ENCODE measurements at regions not wholly inside any gene's neighbourhood (a gene's known extent, or its start where the extent isn't known, plus 50 kb on each side); places are given as distances from the start of the nearest gene placed in this dataset.
A peak's percentile ranks its signal among the peaks of the same experiment; 100 is the strongest.
"Not testable (repeated sequence)": the region's sequence is repeated elsewhere in the genome, so short reads cannot be mapped to it uniquely, and the experiment has no call there.

DNA sequence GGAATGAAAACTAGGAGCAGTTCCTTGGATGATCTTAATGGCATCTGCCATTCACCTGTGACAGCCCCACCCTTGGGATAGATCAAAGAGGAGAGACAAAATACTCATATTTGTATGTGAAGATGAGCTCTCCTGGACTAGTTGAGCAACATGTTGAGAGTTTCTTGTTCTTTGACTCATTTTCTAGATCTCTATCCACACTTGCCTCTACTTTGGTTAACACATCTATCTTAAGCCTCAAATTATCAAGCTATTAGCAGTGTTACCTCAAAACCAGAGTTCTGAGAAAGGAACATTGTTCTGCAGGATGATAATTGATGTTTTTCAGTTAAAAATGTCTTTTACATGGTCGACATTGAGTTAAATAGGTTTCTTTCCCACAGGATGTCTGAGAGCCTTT is 94.2 kb upstream of the TEX13D start:
- DNase-seq: no peak

DNA sequence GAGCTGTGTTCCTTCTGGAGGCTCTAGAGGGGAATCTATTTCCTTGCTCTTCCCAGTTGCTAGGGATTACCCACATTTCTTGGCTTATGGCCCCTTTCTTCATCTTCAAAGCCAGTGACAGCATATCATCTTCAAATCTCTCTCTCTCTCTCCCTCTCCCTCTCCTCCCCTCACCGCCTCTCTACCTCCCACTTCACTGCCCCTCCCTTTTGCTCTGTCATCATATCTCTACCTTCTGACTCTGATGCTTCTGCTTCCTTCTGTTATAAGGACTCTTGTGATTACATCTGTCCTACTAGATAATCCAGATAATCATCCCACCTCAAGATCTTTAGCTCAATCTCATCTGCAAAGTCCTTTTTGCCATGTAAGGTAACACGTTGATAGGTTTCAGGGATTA is 93.1 kb upstream of the TEX13D start:
- DNase-seq: no peak

DNA sequence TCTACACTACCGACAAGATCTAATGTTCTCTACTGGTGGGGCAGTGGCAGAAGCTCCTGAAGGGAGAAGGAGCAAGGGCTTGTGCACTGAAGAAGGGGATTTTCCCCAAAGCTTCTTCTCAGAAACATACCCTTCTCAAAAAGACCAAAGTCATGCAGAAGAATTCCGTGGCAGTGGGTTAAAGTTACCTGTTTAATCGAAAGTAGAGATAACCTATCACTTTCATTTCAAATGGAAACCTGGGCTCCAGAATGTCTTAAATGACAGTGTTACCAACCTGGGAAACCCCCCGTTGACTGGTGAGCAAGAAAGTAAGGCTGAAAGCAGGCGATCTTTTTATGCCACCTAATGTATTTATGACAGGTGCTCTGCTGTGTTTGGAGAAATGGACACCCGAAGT is 92.5 kb upstream of the TEX13D start:
- no peak for DNase-seq

DNA sequence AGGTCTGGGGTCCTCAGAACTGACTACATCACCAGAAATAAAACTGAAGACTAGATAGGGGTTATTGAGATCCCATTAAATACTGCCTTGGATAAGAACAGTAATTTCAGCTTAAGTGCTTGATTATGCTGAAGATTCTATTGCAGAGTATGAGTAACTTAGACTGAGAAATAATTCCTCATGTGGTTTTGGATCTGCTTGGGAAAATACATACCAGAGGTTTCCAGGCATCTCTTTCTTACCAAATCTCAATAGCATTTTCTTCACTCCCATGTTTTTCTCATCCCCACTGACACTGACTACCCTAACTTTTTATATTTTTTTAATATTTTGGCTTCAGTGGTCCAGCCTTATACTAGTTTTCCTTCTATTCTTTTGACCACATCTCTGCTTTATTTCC is 92.0 kb upstream of the TEX13D start:
- no peak for DNase-seq

DNA sequence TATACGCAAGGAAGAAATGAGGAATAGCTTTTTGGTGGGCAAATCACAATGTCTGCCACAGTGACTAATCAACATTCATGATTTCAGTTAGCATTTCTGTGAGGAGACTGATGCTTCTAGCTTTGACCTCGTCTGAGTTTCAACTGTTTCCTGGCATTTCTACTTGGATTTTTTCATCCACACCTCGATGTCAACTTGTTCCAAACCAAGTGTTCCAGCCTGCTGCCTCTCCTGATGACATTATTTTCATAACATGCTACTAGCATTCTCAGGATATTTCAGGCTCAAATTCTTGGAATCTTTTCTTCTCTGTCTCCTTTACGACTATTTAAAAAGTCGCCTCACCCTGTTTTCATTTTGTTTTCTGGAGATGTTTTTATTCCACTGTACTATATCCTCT is 90.3 kb upstream of the TEX13D start:
- no peak for DNase-seq

- no peak for DNase-seq
Measured at GRCh38 chrX:124249345-124249744, 83.1 kb upstream of the TEX13D start.

- DNase-seq: peak; percentile 46
Measured at GRCh38 chrX:124250835-124251437, 81.5 kb upstream of the TEX13D start.

DNA sequence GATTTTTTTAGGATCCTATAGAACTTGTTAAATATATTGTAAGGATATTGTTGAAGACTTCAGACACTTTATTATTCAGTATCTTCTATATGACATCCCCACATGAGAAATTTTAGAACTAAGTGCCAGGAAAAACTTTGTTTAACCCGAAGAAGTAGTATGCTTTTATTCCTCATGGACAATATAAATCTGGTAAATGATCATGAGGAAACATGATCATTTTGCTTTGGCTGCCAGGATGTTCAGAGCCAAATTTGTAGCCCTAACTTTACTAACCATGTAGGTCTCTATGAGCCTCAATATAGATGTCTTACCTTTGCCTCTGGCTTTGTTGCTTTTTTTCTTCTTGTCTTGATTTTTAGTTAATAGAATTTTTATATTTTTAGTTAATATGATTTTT is 77.8 kb upstream of the TEX13D start:
- DNase-seq: no peak

DNA sequence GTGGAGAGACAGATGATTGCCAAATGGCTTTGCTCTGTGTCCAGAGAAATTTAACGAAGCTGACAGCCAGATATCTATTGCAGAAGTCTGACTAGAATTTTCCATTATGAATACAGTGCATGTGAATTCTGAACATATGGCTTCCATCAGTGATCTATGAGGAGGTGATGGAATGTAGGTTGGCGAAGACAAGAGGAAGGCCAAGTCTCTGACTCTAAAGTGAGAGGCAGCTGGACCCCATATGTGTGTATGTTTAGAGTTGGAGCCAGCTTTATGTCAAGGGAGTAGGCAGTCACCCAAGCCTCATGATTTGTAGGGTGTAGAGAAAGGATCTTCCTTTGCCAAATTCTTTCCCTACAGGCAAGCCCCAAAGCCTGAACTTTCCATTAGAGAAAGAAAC is 76.2 kb upstream of the TEX13D start:
- no peak for DNase-seq

- DNase-seq: no peak
Measured at GRCh38 chrX:124256629-124257380, 75.7 kb upstream of the TEX13D start.

DNA sequence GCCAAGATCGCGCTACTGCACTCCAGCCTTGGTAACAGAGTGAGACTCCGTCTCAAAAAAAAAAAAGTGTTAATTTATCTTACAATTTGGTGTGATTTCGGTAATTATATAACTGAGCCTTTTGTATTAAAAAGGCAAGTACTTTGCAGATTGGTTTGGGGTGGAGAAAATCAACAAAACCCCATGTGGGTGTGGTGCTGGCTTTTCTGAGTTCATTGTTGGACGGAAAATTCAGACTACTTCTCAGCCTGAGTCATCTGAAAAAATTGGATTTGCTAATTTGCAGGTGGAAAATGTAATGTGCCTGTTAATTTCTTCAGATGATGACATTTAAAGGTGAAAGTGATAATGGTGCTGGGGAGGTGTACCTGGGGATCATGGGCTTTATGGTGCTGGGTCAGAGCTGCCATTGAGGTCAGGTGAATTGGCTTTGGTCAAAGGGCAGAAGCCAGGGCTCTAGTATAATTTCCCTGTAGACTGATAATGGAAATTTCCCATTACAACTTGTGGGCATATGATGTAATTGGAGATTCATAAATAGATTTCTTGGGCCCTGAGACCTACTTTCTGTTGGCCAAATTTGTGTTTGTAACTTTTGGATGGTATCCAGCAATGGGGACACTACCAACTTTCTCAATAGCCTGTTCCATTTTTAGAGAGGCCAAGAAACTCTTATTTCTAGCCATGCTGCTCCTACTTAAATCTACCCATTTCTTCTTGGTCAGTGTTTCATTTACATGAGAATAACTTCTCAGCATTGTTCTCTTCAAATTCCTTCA is 74.3 kb upstream of the TEX13D start:
- DNase-seq: peak; percentile 2

GRCh38 chrX:124260845-124261244 is 71.6 kb upstream of the TEX13D start:
- no peak for DNase-seq

- DNase-seq: peak; percentile 50
Measured at GRCh38 chrX:124263743-124264142, 68.7 kb upstream of the TEX13D start.

DNA sequence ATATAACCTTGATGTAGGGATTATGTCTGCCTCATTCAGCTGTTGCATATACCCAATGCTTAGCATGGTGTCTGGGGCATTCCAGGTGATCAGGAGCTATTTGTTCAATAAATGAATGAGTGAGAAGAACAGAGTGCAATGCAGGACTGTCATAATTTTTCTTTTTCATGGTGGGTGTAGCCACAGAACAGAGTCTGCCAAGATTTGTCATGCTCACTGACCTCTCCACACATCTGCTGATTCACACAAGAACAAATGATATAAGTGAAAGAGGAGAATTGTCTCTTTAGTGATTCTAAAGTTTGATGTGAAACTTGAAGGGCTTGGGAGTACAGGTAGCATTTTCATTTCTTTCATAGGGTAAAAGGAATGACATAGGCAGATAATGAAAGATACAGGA is 64.4 kb upstream of the TEX13D start:
- no peak for DNase-seq

DNA sequence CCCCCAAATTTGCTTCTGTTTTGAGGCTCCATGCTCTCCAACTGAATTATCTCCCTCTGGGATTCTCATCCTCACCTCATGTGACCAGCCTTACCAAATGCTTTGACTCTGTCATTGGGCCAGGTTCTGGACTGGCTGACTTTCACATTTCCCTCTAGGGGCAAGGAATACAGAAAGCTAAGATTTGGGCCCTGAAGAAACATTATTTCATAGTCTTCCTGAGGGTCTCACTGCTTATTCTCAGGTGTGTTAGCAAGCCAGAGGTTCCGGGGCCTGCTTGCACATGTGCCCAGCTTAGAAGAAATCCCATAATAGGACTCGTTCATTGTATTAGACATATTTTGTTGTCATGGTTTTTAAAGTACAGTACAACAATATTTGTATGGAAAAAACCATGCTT is 62.6 kb upstream of the TEX13D start:
- no peak for DNase-seq

GRCh38 chrX:124271599-124271998 is 60.9 kb upstream of the TEX13D start:
- DNase-seq: not testable (repeated sequence)

GRCh38 chrX:124272370-124272982 is 60.0 kb upstream of the TEX13D start:
- DNase-seq: no peak

GRCh38 chrX:124274438-124275181 is 57.9 kb upstream of the TEX13D start:
- no peak for DNase-seq

- DNase-seq: no peak
Measured at GRCh38 chrX:124275182-124275894, 57.1 kb upstream of the TEX13D start.

- peak; percentile 4 for DNase-seq
Measured at GRCh38 chrX:124280294-124280902, 52.1 kb upstream of the TEX13D start.

DNA sequence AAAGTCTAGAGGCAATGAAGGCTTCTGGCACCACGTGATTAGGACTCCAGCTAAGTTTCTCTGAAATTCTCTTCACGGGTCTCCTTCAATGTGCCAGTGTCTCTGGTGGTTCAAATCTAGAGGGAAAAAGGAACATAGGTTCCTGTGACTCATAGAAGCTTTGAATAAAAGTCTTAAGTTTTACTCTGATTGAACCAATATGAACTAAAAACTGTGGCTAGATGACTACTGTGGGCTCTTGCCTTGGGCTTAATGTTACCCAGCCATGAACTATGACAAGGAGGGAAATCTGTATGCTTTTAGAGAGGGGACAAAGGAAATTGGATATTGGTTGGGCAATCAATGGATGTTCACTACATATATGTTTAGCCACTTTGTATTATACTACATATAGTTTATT is 49.9 kb upstream of the TEX13D start:
- no peak for DNase-seq

Data from MV-4-11 (cell line).